HG03378 (cell line): ENCODE measurements at regions not wholly inside any gene's neighbourhood (a gene's known extent, or its start where the extent isn't known, plus 50 kb on each side); places are given as distances from the start of the nearest gene placed in this dataset.

Experiments
- ATAC-seq: cut with Tn5 transposase; IDR thresholded peaks from one replicate; pipeline ENCODE4 v1.9.1; 2021; ENCODE audit warnings: mild to moderate bottlenecking, moderate library complexity; ENCODE audit not compliant: unreplicated experiment

- ATAC-seq: peak; percentile 53
Observed at GRCh38 chr7:32347244-32347828, 142.8 kb downstream of the LSM5 start.

- no peak for ATAC-seq
Observed at GRCh38 chr7:32346253-32346652, 143.9 kb downstream of the LSM5 start.

GRCh38 chr7:32336726-32337125, 153.5 kb downstream of the LSM5 start:
- no peak for ATAC-seq

- no peak for ATAC-seq
Observed at GRCh38 chr7:32335107-32335506, 155.1 kb downstream of the LSM5 start.

GRCh38 chr7:32330602-32331001, 159.6 kb downstream of the LSM5 start:
- no peak for ATAC-seq

- no peak for ATAC-seq
Observed at GRCh38 chr7:32326078-32326477, 164.1 kb downstream of the LSM5 start.

GRCh38 chr7:32323712-32324111, 166.5 kb downstream of the LSM5 start:
- ATAC-seq: no peak

GRCh38 chr7:32319012-32319382, 171.2 kb downstream of the LSM5 start:
- no peak for ATAC-seq

GRCh38 chr7:32318300-32319011, 171.7 kb downstream of the LSM5 start:
- ATAC-seq: no peak

GRCh38 chr7:32316839-32317238, 173.3 kb downstream of the LSM5 start:
- ATAC-seq: no peak

- no peak for ATAC-seq
Observed at GRCh38 chr7:32314761-32315160, 175.4 kb downstream of the LSM5 start.

GRCh38 chr7:32301427-32301826, 188.8 kb downstream of the LSM5 start:
- no peak for ATAC-seq

GRCh38 chr7:32299133-32299702, 191.0 kb downstream of the LSM5 start:
- ATAC-seq: no peak

- no peak for ATAC-seq
Observed at GRCh38 chr7:32298408-32299132, 191.6 kb downstream of the LSM5 start.

GRCh38 chr7:32293833-32294232, 196.3 kb downstream of the LSM5 start:
- no peak for ATAC-seq

- no peak for ATAC-seq
Observed at GRCh38 chr7:32289651-32290414, 200.3 kb downstream of the LSM5 start.

- ATAC-seq: no peak
Observed at GRCh38 chr7:32285698-32286097, 204.5 kb downstream of the LSM5 start.

GRCh38 chr7:32283546-32283945, 206.6 kb downstream of the LSM5 start:
- ATAC-seq: no peak

GRCh38 chr7:32279500-32279899, 209.3 kb upstream of the PDE1C start:
- no peak for ATAC-seq

GRCh38 chr7:32275216-32276009, 205.2 kb upstream of the PDE1C start:
- ATAC-seq: peak; percentile 44
